SK-N-SH treated with all-trans-retinoic acid at 6 μM for 48 hours (cell line): ENCODE measurements at regions not wholly inside any gene's neighbourhood (a gene's known extent, or its start where the extent isn't known, plus 50 kb on each side); places are given as distances from the start of the nearest gene placed in this dataset.
A peak's percentile ranks its signal among the peaks of the same experiment; 100 is the strongest.

Experiments used
- ATAC-seq: fragments of 200-7000 bp; cut with Tn5 transposase; 3 replicates; pipeline ENCODE4 v1.9.1; 2020; ENCODE audit warnings: mild to moderate bottlenecking, moderate library complexity
- ARNTL ChIP-seq: fragments of 450-650 bp; formaldehyde crosslinking; IDR thresholded peaks from 2 replicates; pipeline ENCODE4 v1.5.0; 2020; ENCODE audit warnings: low read depth, mild to moderate bottlenecking, moderate library complexity, borderline replicate concordance
- BACH2 ChIP-seq: fragments of 250-450 bp; sonication (Bioruptor Pico); IDR thresholded peaks from 2 replicates; pipeline ENCODE4 v1.9.0; 2021; ENCODE audit warnings: mild to moderate bottlenecking, borderline replicate concordance
- CREB5 ChIP-seq: fragments of 250-450 bp; sonication (Bioruptor Pico); IDR thresholded peaks from 2 replicates; pipeline ENCODE4 v1.5.1; 2020; ENCODE audit warnings: low read depth, mild to moderate bottlenecking, moderate library complexity
- CSDC2 ChIP-seq: fragments of 250-450 bp; sonication (Bioruptor Pico); IDR thresholded peaks from 2 replicates; pipeline ENCODE4 v1.5.0; 2020; ENCODE audit warnings: mild to moderate bottlenecking, moderate library complexity
- ESRRG ChIP-seq: fragments of 250-450 bp; sonication (Bioruptor Pico); IDR thresholded peaks from 2 replicates; pipeline ENCODE4 v1.6.1; 2021; ENCODE audit warnings: mild to moderate bottlenecking
- GLIS3 ChIP-seq: fragments of 250-450 bp; sonication (Bioruptor Pico); IDR thresholded peaks from 2 replicates; pipeline ENCODE4 v1.5.0; 2020; ENCODE audit warnings: mild to moderate bottlenecking, moderate library complexity
- ISL1 ChIP-seq: fragments of 250-450 bp; sonication (Bioruptor Pico); IDR thresholded peaks from 2 replicates; pipeline ENCODE4 v2.1.2; 2022; ENCODE audit warnings: mild to moderate bottlenecking, moderate library complexity
- OSR1 ChIP-seq: fragments of 250-450 bp; sonication (Bioruptor Pico); IDR thresholded peaks from 2 replicates; pipeline ENCODE4 v1.8.0; 2022; ENCODE audit warnings: moderate library complexity, mild to moderate bottlenecking, inconsistent platforms
- PATZ1 ChIP-seq: fragments of 250-450 bp; sonication (Bioruptor Pico); IDR thresholded peaks from 2 replicates; pipeline ENCODE4 v1.8.0; 2020; ENCODE audit warnings: mild to moderate bottlenecking, moderate library complexity, borderline replicate concordance
- PPARA ChIP-seq: fragments of 250-450 bp; sonication (Bioruptor Pico); IDR thresholded peaks from 2 replicates; pipeline ENCODE4 v1.5.0; 2020; ENCODE audit warnings: mild to moderate bottlenecking, borderline replicate concordance
- SNAI2 ChIP-seq: fragments of 250-450 bp; sonication (Bioruptor Pico); IDR thresholded peaks from 2 replicates; pipeline ENCODE4 v1.5.0; 2020; ENCODE audit warnings: mild to moderate bottlenecking, moderate library complexity
- TCF4 ChIP-seq: fragments of 250-450 bp; sonication (Bioruptor Pico); IDR thresholded peaks from 2 replicates; pipeline ENCODE4 v1.8.0; 2021; ENCODE audit warnings: mild to moderate bottlenecking, moderate library complexity, borderline replicate concordance
- TOX ChIP-seq: fragments of 250-450 bp; sonication (Bioruptor Pico); IDR thresholded peaks from 2 replicates; pipeline ENCODE4 v1.8.0; 2021; ENCODE audit warnings: mild to moderate bottlenecking, moderate library complexity, borderline replicate concordance
- TSHZ2 ChIP-seq: fragments of 250-450 bp; sonication (Bioruptor Pico); IDR thresholded peaks from 2 replicates; pipeline ENCODE4 v1.5.0; 2020; ENCODE audit warnings: mild to moderate bottlenecking, moderate library complexity
- ZFP3 ChIP-seq: fragments of 250-450 bp; sonication (Bioruptor Pico); IDR thresholded peaks from 2 replicates; pipeline ENCODE4 v1.5.0; 2020; ENCODE audit warnings: mild to moderate bottlenecking, moderate library complexity
- ZFP30 ChIP-seq: fragments of 450-650 bp; formaldehyde crosslinking; IDR thresholded peaks from 2 replicates; pipeline ENCODE4 v1.5.0; 2022; ENCODE audit warnings: mild to moderate bottlenecking, moderate library complexity
- ZNF565 ChIP-seq: fragments of 450-650 bp; formaldehyde crosslinking; conservative IDR thresholded peaks from 2 replicates; pipeline ENCODE4 v1.5.0; 2020; ENCODE audit warnings: low read depth, mild to moderate bottlenecking, moderate library complexity
- ZNF70 ChIP-seq: fragments of 450-650 bp; formaldehyde crosslinking; IDR thresholded peaks from 2 replicates; pipeline ENCODE4 v1.5.0; 2020; ENCODE audit warnings: mild to moderate bottlenecking, moderate library complexity
- ZNF8 ChIP-seq: fragments of 450-650 bp; formaldehyde crosslinking; IDR thresholded peaks from 2 replicates; pipeline ENCODE4 v1.5.0; 2020; ENCODE audit warnings: mild to moderate bottlenecking, moderate library complexity
- TF ChIP-seq, protein P1 (sequence below): fragments of 250-450 bp; sonication (Bioruptor Pico); IDR thresholded peaks from 2 replicates; pipeline ENCODE4 v1.5.1; 2021; ENCODE audit warnings: mild to moderate bottlenecking, moderate library complexity
- TF ChIP-seq, protein P2 (sequence below): fragments of 250-450 bp; sonication (Bioruptor Pico); IDR thresholded peaks from 2 replicates; pipeline ENCODE4 v1.8.0; 2021; ENCODE audit warnings: low read depth, mild to moderate bottlenecking, moderate library complexity, borderline replicate concordance

DNA sequence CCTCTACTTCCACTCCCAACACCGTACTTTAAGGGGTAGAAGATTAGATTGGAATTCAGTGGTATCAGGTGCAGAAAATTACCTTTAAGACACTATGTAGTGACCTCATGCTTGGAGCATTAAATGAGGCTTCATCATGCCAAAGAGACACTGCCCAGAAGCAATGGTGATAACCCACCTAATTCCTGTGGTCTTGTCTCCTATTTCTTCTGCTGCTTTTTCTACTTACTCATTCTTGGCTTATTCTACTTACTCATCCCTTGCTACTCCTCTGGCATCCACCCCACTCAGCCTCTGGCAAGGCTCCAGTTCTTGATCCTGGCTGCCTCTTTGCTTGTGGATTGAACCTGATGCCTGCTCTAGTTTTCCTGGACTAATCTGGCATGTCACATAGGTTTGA, 62.3 kb upstream of the ADAMTS3 start:
- ATAC-seq, result peak; percentile 99
- 0 out of 2 replicates have a peak, but pooled peaks have one; percentile 43 for TF ChIP-seq PATZ1 (CRISPR knock-in tag)
- 0 out of 2 replicates have a peak, but pooled peaks have one; percentile 30 for TF ChIP-seq GLIS3 (CRISPR knock-in tag)
- no peak for TF ChIP-seq ZNF8 (CRISPR knock-in tag)
- TF ChIP-seq, protein P1, sequence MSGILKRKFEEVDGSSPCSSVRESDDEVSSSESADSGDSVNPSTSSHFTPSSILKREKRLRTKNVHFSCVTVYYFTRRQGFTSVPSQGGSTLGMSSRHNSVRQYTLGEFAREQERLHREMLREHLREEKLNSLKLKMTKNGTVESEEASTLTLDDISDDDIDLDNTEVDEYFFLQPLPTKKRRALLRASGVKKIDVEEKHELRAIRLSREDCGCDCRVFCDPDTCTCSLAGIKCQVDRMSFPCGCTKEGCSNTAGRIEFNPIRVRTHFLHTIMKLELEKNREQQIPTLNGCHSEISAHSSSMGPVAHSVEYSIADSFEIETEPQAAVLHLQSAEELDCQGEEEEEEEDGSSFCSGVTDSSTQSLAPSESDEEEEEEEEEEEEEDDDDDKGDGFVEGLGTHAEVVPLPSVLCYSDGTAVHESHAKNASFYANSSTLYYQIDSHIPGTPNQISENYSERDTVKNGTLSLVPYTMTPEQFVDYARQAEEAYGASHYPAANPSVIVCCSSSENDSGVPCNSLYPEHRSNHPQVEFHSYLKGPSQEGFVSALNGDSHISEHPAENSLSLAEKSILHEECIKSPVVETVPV (CRISPR knock-in tag), result no peak
- TF ChIP-seq OSR1, result no peak
- TF ChIP-seq CSDC2, result peak; percentile 76; the same call in 1 of the 2 replicates
- TF ChIP-seq TCF4, result no peak
- TF ChIP-seq ARNTL, result no peak
- no peak for TF ChIP-seq TOX
- TF ChIP-seq ESRRG, result no peak
- peak; percentile 79 for TF ChIP-seq ISL1
- TF ChIP-seq PPARA (CRISPR knock-in tag), result no peak
- TF ChIP-seq ZFP3 (CRISPR knock-in tag), result peak; percentile 62; the same call in 1 of the 2 replicates
- TF ChIP-seq CREB5, result peak; percentile 57
- TF ChIP-seq, protein P2, sequence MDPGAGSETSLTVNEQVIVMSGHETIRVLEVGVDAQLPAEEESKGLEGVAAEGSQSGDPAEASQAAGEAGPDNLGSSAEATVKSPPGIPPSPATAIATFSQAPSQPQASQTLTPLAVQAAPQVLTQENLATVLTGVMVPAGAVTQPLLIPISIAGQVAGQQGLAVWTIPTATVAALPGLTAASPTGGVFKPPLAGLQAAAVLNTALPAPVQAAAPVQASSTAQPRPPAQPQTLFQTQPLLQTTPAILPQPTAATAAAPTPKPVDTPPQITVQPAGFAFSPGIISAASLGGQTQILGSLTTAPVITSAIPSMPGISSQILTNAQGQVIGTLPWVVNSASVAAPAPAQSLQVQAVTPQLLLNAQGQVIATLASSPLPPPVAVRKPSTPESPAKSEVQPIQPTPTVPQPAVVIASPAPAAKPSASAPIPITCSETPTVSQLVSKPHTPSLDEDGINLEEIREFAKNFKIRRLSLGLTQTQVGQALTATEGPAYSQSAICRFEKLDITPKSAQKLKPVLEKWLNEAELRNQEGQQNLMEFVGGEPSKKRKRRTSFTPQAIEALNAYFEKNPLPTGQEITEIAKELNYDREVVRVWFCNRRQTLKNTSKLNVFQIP (CRISPR knock-in tag), result no peak

GRCh38 chr4:72629540-72629939, 60.5 kb upstream of the ADAMTS3 start:
- ATAC-seq, result no peak
- TF ChIP-seq PATZ1 (CRISPR knock-in tag), result no peak
- TF ChIP-seq CSDC2, result no peak
- TF ChIP-seq ESRRG, result no peak
- no peak for TF ChIP-seq ZFP30 (CRISPR knock-in tag)
- TF ChIP-seq OSR1, result no peak
- no peak for TF ChIP-seq ZNF565
- no peak for TF ChIP-seq TSHZ2 (CRISPR knock-in tag)
- no peak for TF ChIP-seq TCF4
- no peak for TF ChIP-seq TOX
- no peak for TF ChIP-seq PPARA (CRISPR knock-in tag)
- no peak for TF ChIP-seq BACH2 (CRISPR knock-in tag)
- no peak for TF ChIP-seq GLIS3 (CRISPR knock-in tag)
- TF ChIP-seq ARNTL, result no peak
- no peak for TF ChIP-seq ISL1
- no peak for TF ChIP-seq ZNF70 (CRISPR knock-in tag)
- TF ChIP-seq SNAI2 (CRISPR knock-in tag), result no peak
- TF ChIP-seq CREB5, result no peak
